LNCAP (cell line): ENCODE measurements at regions not wholly inside any gene's neighbourhood (a gene's known extent, or its start where the extent isn't known, plus 50 kb on each side); places are given as distances from the start of the nearest gene placed in this dataset.

ENCODE experiments used
- TF ChIP-seq, protein P1 (sequence below): fragments of 450-650 bp; IDR thresholded peaks from 2 replicates; pipeline ENCODE4 v1.5.1; 2017; ENCODE audit warnings: mild to moderate bottlenecking

- TF ChIP-seq, protein P1, sequence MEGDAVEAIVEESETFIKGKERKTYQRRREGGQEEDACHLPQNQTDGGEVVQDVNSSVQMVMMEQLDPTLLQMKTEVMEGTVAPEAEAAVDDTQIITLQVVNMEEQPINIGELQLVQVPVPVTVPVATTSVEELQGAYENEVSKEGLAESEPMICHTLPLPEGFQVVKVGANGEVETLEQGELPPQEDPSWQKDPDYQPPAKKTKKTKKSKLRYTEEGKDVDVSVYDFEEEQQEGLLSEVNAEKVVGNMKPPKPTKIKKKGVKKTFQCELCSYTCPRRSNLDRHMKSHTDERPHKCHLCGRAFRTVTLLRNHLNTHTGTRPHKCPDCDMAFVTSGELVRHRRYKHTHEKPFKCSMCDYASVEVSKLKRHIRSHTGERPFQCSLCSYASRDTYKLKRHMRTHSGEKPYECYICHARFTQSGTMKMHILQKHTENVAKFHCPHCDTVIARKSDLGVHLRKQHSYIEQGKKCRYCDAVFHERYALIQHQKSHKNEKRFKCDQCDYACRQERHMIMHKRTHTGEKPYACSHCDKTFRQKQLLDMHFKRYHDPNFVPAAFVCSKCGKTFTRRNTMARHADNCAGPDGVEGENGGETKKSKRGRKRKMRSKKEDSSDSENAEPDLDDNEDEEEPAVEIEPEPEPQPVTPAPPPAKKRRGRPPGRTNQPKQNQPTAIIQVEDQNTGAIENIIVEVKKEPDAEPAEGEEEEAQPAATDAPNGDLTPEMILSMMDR: no peak
These were observed 79.2 kb upstream of the CEP126 start for GRCh38 chr11:101835506-101836063.

DNA sequence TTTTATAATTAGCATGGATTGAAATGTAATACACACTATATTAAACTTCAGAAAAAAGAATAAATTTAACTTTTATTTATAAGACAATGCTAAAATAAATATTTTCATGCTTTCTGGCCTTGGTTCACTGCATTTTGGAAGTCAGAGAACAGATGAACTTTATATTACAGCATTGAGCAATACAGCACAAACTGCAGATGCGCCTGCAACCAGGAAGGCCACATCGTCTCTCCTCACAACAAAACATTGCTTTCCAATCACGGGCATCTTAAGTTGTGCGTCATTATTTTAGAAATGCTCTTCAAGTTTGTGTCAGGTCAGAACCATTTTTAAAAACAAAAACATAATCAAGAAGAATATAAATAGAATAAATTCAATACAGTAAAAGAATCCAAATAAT lies 89.3 kb upstream of the CEP126 start:
- TF ChIP-seq, protein P1: no peak

GRCh38 chr11:101817581-101817980 lies 97.2 kb upstream of the CEP126 start:
- TF ChIP-seq, protein P1: no peak

- TF ChIP-seq, protein P1: no peak
These were observed 98.2 kb upstream of the CEP126 start for GRCh38 chr11:101816613-101817012.

DNA sequence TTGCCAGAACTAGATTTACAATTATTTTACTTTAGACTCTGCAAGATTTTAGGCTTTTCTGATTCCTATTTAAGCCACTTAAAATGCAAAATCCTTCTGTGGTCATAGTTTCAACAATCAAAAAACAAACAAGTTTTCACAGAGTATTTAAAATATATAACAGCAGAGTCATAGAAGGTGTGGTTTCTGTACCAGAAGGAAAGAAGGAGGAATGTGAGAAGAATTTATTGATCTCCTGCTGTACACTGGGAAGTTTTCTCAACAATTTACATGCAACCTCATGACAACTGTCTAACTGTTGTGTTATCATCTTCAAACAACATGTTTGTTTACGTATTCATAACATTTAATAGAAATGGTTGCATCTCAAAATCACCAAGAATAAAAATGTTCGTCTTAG lies 102.3 kb upstream of the CEP126 start:
- TF ChIP-seq, protein P1: no peak

DNA sequence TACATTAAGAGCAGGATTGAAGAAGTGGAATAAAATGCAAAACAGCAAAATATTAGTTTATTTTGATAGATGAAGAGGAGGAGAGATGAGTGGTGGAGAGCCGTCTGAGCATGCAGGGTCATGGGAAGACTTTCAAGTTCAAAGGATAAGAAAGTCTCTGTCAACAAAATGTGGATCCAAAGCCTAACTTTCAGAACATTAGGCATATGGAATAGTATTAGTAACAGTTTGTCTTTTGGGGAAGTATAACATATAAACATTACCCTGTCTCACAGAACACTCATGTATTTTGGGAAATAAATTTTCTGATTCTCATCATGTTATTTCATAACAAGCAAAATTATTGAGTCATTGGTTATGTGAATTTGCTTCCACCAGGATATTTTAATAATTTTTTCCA lies 104.3 kb upstream of the CEP126 start:
- TF ChIP-seq, protein P1: no peak

DNA sequence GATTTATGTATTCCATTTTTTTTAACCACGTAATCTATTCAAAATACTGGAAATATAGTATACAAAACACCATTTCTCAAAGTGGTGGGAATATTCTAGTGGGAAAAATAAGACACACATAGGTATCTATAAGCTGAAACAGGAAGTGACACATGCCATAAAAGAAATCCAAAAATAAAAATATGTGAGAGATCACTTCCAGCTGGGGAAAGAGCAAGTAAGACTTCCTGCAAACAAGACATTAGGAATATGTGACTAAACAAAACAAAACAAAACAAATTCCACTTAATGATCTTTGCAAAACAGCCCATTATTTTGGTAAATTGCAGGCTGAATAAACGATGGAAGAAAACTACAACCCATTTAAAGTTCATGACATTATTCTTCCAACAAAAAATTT lies 107.3 kb upstream of the CEP126 start:
- TF ChIP-seq, protein P1: no peak

DNA sequence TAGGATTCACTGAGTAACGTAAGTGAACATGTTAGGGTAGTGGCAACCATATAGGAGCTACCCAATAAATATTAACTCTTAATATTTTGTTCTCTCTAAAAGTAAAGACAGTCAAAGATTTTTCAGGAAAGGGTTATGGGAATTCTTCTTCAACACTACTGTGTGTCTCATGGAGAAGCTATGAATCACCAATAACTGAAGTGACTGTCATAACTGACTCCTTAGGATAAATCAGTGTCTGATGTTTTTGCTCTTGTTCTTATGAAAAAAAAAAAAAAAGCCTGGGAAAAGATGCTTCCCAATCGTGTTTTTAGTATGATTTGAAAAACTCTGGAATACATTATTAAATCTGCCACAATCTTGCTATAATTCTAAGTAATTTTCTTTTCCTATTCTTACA lies 111.2 kb upstream of the CEP126 start:
- TF ChIP-seq, protein P1: no peak
